ENCODE measurements at regions not wholly inside any gene's neighbourhood (a gene's known extent, or its start where the extent isn't known, plus 50 kb on each side); places are given as distances from the start of the nearest gene placed in this dataset.

DNA sequence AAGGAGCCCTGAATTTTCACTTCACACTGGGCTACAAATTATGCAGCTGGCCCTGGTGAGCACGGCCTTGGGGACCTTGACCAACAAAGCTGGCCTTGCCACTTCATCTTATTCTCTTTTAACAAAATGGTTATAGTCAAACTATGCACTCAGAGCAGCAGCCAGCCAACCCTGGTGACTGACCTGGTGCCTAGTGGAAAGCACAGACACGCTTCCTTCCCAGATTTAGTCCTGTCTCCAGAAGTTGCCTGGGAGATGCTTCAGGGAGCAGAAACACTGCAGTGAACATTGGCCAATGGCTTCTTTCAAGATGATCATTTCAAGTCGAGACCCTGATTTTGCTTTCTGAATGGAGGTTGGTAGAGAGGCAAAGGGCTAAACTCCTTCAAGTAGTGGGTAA, 249.3 kb downstream of the SIPA1L2 start:
- no peak overlapping the region for H3K27ac ChIP-seq
- TF ChIP-seq, protein P1, sequence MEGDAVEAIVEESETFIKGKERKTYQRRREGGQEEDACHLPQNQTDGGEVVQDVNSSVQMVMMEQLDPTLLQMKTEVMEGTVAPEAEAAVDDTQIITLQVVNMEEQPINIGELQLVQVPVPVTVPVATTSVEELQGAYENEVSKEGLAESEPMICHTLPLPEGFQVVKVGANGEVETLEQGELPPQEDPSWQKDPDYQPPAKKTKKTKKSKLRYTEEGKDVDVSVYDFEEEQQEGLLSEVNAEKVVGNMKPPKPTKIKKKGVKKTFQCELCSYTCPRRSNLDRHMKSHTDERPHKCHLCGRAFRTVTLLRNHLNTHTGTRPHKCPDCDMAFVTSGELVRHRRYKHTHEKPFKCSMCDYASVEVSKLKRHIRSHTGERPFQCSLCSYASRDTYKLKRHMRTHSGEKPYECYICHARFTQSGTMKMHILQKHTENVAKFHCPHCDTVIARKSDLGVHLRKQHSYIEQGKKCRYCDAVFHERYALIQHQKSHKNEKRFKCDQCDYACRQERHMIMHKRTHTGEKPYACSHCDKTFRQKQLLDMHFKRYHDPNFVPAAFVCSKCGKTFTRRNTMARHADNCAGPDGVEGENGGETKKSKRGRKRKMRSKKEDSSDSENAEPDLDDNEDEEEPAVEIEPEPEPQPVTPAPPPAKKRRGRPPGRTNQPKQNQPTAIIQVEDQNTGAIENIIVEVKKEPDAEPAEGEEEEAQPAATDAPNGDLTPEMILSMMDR (IDR thresholded peaks at IDR 0.05), result no peak
- no peaks in the 10 kb centered on the region for H3K4me1 ChIP-seq (ENCODE audit: control insufficient read depth in 1 of 2, insufficient read depth in 1 of 2, low read depth in 1 of 2, low read length in 1 of 2)
- no peaks in the 10 kb centered on the region for H3K36me3 ChIP-seq
- H3K9me3 ChIP-seq, result no peaks in the 10 kb centered on the region
- H3K27me3 ChIP-seq, result peaks cover 4% of the 10 kb centered on the region
- no peak overlapping the region for H3K4me3 ChIP-seq (ENCODE audit: low read depth in 1 of 2, low read length in 1 of 2)

DNA sequence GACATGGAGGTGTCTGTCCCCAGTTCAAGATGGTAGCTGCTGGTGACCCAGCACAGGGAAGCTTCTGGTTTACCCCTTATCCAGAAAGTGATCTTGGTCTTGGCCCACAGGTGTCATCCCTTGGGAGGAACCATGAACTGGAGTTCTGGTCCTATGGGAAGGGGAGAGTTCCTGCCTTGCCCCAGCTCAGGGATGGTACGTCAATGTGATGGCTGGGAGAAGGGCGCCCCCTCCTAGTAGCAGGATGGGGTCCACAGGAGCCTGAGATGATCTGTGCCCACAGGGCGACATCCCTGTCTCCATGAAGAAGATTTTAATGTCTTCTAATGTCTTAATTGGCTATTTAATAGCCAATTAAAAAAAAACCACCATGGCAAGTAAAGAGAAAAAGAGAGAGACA, 249.8 kb downstream of the SIPA1L2 start:
- no peak overlapping the region for H3K27ac ChIP-seq
- no peaks in the 10 kb centered on the region for H3K9me3 ChIP-seq
- H3K27me3 ChIP-seq, result peaks cover 4% of the 10 kb centered on the region
- no peak overlapping the region for H3K4me3 ChIP-seq (ENCODE audit: low read depth in 1 of 2, low read length in 1 of 2)
- H3K4me1 ChIP-seq (ENCODE audit: control insufficient read depth in 1 of 2, insufficient read depth in 1 of 2, low read depth in 1 of 2, low read length in 1 of 2), result no peaks in the 10 kb centered on the region
- H3K36me3 ChIP-seq, result no peaks in the 10 kb centered on the region
- TF ChIP-seq, protein P1 (IDR thresholded peaks at IDR 0.05), result no peak

DNA sequence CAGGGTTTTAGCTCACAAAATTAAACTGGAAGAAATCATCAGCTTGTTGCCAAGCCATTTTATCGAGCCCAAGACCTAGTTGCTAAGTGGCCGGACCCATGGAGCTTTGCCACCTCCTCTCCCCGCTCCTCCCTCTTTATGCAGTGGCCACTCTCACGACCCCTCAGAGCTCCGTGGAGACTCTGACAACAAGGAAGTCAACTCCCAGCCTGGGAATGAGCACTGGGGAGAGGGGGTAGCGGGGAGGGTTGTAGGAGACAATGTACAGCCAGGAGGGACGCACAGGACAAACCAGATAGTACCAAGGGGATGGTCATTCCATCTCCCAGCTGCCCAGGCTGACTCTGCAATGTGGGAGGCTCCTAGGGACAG, 250.9 kb downstream of the SIPA1L2 start:
- no peak overlapping the region for H3K27ac ChIP-seq
- TF ChIP-seq, protein P1 (IDR thresholded peaks at IDR 0.05), result no peak
- no peak overlapping the region for H3K4me3 ChIP-seq (ENCODE audit: low read depth in 1 of 2, low read length in 1 of 2)
- H3K36me3 ChIP-seq, result no peaks in the 10 kb centered on the region
- peaks cover 4% of the 10 kb centered on the region for H3K27me3 ChIP-seq
- no peaks in the 10 kb centered on the region for H3K9me3 ChIP-seq
- H3K4me1 ChIP-seq (ENCODE audit: control insufficient read depth in 1 of 2, insufficient read depth in 1 of 2, low read depth in 1 of 2, low read length in 1 of 2), result no peaks in the 10 kb centered on the region

DNA sequence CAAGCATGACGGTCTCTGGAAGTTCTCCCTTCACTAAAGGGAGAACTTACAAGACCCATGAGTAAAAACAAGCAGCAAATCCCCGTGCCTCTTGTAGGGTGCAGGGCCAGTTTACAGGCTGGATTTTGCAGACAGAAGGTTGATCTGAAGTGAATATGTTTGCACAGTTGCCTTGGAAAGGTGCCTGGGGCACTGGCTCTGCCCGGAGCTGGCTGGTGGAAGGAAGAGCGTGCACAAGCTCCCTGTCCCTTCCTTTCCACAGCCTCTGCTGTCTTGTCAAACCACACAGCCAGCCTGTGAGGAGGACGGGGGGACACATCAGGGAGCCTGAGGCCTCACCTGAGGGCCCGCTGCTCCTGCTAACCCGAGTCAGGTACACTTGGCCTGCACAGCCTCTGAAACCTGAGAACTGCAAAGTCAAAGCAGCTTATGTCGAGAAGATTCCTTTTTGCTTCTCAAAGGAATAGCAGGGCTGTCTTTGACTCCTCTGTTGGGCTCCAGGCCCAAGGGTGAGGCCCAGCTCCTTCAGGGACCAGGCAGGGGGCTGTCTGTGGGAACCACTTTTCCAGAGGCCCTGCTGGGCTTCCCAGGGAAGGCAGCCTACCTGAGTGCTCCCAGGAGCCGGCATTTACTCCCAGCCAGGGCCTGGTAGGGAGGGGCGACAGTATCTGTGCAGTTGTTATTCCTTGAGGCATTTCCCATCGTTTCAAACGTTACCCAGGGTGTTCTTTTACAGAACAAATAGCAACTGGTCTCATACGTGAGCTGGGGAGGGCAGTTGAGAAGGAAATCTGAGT, 251.5 kb downstream of the SIPA1L2 start:
- TF ChIP-seq, protein P1 (IDR thresholded peaks at IDR 0.05), result no peak

DNA sequence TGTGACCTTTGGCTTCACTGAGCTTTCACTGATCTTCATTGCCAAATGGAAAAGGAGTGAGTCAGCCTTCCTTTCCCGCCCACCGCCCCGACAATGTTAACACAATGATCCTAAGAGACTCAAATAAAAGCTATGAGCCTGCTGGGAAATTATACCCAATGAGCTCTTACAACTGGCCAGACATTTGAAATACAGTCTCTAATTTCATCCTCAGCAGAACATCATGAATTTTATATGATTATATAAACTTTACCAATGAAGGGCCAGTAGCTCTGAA, 252.5 kb downstream of the SIPA1L2 start:
- Histone ChIP-seq H3K4me1 (ENCODE audit: control insufficient read depth in 1 of 2, insufficient read depth in 1 of 2, low read depth in 1 of 2, low read length in 1 of 2) (no peaks in the 10 kb centered on the region), H3K4me3 (ENCODE audit: low read depth in 1 of 2, low read length in 1 of 2) (no peak overlapping the region)

More for the DNA sequence above, 251.5 kb downstream of the SIPA1L2 start:
- no peak overlapping the region for H3K4me3 ChIP-seq (ENCODE audit: low read depth in 1 of 2, low read length in 1 of 2)
- H3K27me3 ChIP-seq, result peaks cover 4% of the 10 kb centered on the region
- no peaks in the 10 kb centered on the region for H3K36me3 ChIP-seq
- no peaks in the 10 kb centered on the region for H3K9me3 ChIP-seq
- no peak overlapping the region for H3K27ac ChIP-seq
- no peaks in the 10 kb centered on the region for H3K4me1 ChIP-seq (ENCODE audit: control insufficient read depth in 1 of 2, insufficient read depth in 1 of 2, low read depth in 1 of 2, low read length in 1 of 2)

More for the DNA sequence above, 252.5 kb downstream of the SIPA1L2 start:
- Histone ChIP-seq H3K9me3 (no peaks in the 10 kb centered on the region), H3K27ac (no peak overlapping the region), H3K36me3 (no peaks in the 10 kb centered on the region), H3K27me3 (peaks cover 4% of the 10 kb centered on the region)
- TF ChIP-seq, protein P1 (IDR thresholded peaks at IDR 0.05), result no peak
